Large intestine (tissue), 3 donors: ENCODE measurements at regions not wholly inside any gene's neighbourhood (a gene's known extent, or its start where the extent isn't known, plus 50 kb on each side); places are given as distances from the start of the nearest gene placed in this dataset.

Experiments
- DNase-seq, 2 donors: peaks; one replicate each; pipeline versions ENCODE4 v3.0.0 to v3.0.0-alpha.2; 2013
- H3K27ac ChIP-seq: one replicate; pipeline ENCODE4 v1.5.1; 2013; ENCODE audit warnings: low read length
- H3K27me3 ChIP-seq: 2 replicates; pipeline ENCODE4 v1.6.1; 2013; ENCODE audit warnings: low read length; ENCODE audit not compliant: control insufficient read depth, insufficient read depth
- H3K36me3 ChIP-seq: 2 replicates; pipeline ENCODE4 v1.6.1; 2013; ENCODE audit warnings: low read length; ENCODE audit not compliant: control insufficient read depth, insufficient read depth
- H3K4me1 ChIP-seq: one replicate; pipeline ENCODE4 v1.6.1; 2013; ENCODE audit warnings: low read length; ENCODE audit not compliant: control insufficient read depth, insufficient read depth
- H3K4me3 ChIP-seq: one replicate; pipeline ENCODE4 v1.5.1; 2013; ENCODE audit warnings: low read length
- H3K9me3 ChIP-seq: one replicate; pipeline ENCODE4 v1.6.1; 2013; ENCODE audit warnings: mild to moderate bottlenecking, low read depth, low read length, moderate library complexity; ENCODE audit not compliant: control insufficient read depth
- WGBS: methylation state at CpG from one replicate; pipeline ENCODE4 v1.1.5; 2013; ENCODE audit warnings: low lambda C conversion rate; ENCODE audit not compliant: insufficient coverage; 5-methylcytosine and 5-hydroxymethylcytosine counted together

GRCh38 chr21:27675306-27675705 is 708.4 kb upstream of the ADAMTS5 start:
- H3K27ac ChIP-seq: no peak overlapping the region
- WGBS: 94% methylated on average over 2 of the region's 4 CpGs
- H3K4me1 ChIP-seq: no peaks in the 10 kb centered on the region
- H3K27me3 ChIP-seq: no peaks in the 10 kb centered on the region
- no peak for DNase-seq
- H3K9me3 ChIP-seq: no peaks in the 10 kb centered on the region
- H3K36me3 ChIP-seq: no peaks in the 10 kb centered on the region
- no peak overlapping the region for H3K4me3 ChIP-seq

- 100% methylated on average over 1 of the region's 4 CpGs for WGBS
- no peaks in the 10 kb centered on the region for H3K9me3 ChIP-seq
- no peaks in the 10 kb centered on the region for H3K27me3 ChIP-seq
- no peaks in the 10 kb centered on the region for H3K4me1 ChIP-seq
- no peak for DNase-seq
- no peak overlapping the region for H3K27ac ChIP-seq
- no peak overlapping the region for H3K4me3 ChIP-seq
- no peaks in the 10 kb centered on the region for H3K36me3 ChIP-seq
Measured at GRCh38 chr21:27674041-27674615, 707.2 kb upstream of the ADAMTS5 start.

GRCh38 chr21:27673581-27673980 is 706.7 kb upstream of the ADAMTS5 start:
- no peak for DNase-seq
- Histone ChIP-seq H3K4me1 (no peaks in the 10 kb centered on the region), H3K36me3 (no peaks in the 10 kb centered on the region), H3K27ac (no peak overlapping the region), H3K27me3 (no peaks in the 10 kb centered on the region), H3K4me3 (no peak overlapping the region), H3K9me3 (no peaks in the 10 kb centered on the region)

- no CpG with 5 or more reads among the region's 1 CpG for WGBS
Measured at GRCh38 chr21:27671207-27671606, 704.3 kb upstream of the ADAMTS5 start.

GRCh38 chr21:27653481-27653880 is 686.6 kb upstream of the ADAMTS5 start:
- Histone ChIP-seq H3K4me3 (no peak overlapping the region), H3K27ac (no peak overlapping the region), H3K9me3 (no peaks in the 10 kb centered on the region), H3K27me3 (no peaks in the 10 kb centered on the region), H3K4me1 (no peaks in the 10 kb centered on the region), H3K36me3 (no peaks in the 10 kb centered on the region)
- no peak for DNase-seq
- WGBS: 100% methylated on average over 1 of the region's 2 CpGs

More at GRCh38 chr21:27671207-27671606, 704.3 kb upstream of the ADAMTS5 start:
- Histone ChIP-seq H3K9me3 (no peaks in the 10 kb centered on the region), H3K27ac (no peak overlapping the region), H3K4me3 (no peak overlapping the region), H3K27me3 (no peaks in the 10 kb centered on the region), H3K4me1 (no peaks in the 10 kb centered on the region), H3K36me3 (no peaks in the 10 kb centered on the region)
- DNase-seq: no peak

DNA sequence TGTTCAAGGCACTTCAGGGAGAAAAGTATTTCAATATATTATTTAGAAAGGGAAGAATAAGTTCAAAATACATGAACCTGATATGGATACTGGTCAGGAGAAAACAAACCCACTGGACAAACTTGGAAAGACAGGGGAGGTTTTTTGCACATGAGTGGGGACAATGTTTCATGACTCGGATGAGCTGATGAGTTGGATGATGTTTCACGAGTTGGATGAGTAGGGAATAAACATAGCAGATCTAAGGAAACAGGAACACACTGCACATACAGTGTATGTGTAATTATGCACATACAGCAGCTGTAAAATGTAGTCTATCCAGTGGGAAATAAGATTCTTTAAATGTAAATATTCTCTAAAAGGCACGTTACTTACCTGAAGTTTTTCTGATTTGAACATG is 682.9 kb upstream of the ADAMTS5 start:
- Histone ChIP-seq H3K27me3 (no peaks in the 10 kb centered on the region), H3K36me3 (no peaks in the 10 kb centered on the region), H3K27ac (no peak overlapping the region), H3K4me1 (no peaks in the 10 kb centered on the region), H3K9me3 (no peaks in the 10 kb centered on the region), H3K4me3 (no peak overlapping the region)
- WGBS: 83% methylated on average over 1 of the region's 3 CpGs
- no peak for DNase-seq

DNA sequence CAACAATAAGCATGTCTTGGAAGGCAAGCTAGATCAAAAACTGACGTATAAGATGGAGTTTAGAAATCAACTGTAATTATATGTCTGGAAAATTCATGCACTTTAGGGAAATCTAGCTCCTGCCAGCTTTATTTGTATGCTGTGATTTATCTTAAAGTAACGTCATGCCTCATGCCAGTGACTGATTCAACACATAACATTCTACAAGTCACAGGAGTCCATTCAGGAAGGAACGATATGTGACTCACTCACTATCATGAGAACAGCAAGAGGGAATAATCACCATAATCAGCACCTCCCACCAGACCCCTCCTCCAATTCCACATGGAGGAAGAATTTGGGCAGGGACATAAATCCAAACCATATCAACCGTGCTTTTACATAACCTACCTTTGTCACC is 682.4 kb upstream of the ADAMTS5 start:
- Histone ChIP-seq H3K36me3 (no peaks in the 10 kb centered on the region), H3K27me3 (no peaks in the 10 kb centered on the region), H3K27ac (no peak overlapping the region), H3K4me1 (no peaks in the 10 kb centered on the region), H3K9me3 (no peaks in the 10 kb centered on the region), H3K4me3 (no peak overlapping the region)
- DNase-seq: no peak
- WGBS: no CpG with 5 or more reads among the region's 4 CpGs

DNA sequence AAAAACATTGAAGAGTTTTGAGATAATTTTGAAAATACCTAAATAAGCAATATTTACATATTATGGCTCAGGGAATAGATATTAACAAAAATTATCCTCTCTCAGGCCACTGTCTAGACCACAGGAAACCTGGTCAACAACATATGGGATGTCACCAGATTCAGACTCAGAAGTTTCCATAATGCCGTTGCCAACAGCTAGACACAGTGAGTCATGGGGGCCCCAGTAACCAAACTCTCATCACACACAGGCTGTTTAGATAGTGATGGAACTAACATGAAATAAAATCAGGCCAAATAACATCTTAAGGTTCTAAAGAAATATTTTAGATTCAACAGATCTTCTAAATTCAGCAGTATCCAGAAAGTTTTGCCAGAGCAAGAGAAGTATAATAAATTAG is 681.7 kb upstream of the ADAMTS5 start:
- no peak overlapping the region for H3K27ac ChIP-seq
- H3K4me1 ChIP-seq: no peaks in the 10 kb centered on the region
- WGBS: no CpG with 5 or more reads among the region's 1 CpG
- no peaks in the 10 kb centered on the region for H3K9me3 ChIP-seq
- H3K4me3 ChIP-seq: no peak overlapping the region
- no peak for DNase-seq
- no peaks in the 10 kb centered on the region for H3K36me3 ChIP-seq
- H3K27me3 ChIP-seq: no peaks in the 10 kb centered on the region

- no peaks in the 10 kb centered on the region for H3K27me3 ChIP-seq
- H3K4me3 ChIP-seq: no peak overlapping the region
- H3K36me3 ChIP-seq: no peaks in the 10 kb centered on the region
- 92% methylated on average over 1 of the region's 3 CpGs for WGBS
- H3K9me3 ChIP-seq: no peaks in the 10 kb centered on the region
- no peaks in the 10 kb centered on the region for H3K4me1 ChIP-seq
- no peak overlapping the region for H3K27ac ChIP-seq
- DNase-seq: no peak
Measured at GRCh38 chr21:27647921-27648320, 681.0 kb upstream of the ADAMTS5 start.

GRCh38 chr21:27647401-27647800 is 680.5 kb upstream of the ADAMTS5 start:
- Histone ChIP-seq H3K27me3 (no peaks in the 10 kb centered on the region), H3K9me3 (no peaks in the 10 kb centered on the region), H3K4me1 (no peaks in the 10 kb centered on the region), H3K36me3 (no peaks in the 10 kb centered on the region), H3K4me3 (no peak overlapping the region), H3K27ac (no peak overlapping the region)
- 83% methylated on average over 1 of the region's 3 CpGs for WGBS
- DNase-seq: no peak

DNA sequence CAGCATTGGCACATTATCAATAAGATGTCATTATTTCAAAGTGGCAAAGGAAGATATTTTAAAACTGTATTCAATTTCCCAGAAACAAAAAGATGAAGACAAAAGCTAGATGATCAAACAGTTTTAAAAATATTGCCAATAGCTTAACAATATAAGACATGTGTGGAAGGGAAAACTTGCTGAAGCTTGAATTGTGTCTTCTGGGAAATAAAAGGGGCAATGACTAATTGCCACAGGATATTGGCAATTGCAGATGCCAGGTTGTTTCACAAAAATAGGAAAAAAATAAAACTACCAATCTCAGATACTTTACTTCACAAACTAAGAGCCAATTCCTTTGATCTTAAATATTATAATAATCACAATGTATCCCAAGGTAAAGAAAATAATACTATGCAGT is 679.8 kb upstream of the ADAMTS5 start:
- no peak for DNase-seq
- Histone ChIP-seq H3K4me1 (no peaks in the 10 kb centered on the region), H3K9me3 (no peaks in the 10 kb centered on the region), H3K36me3 (no peaks in the 10 kb centered on the region), H3K4me3 (no peak overlapping the region), H3K27ac (no peak overlapping the region), H3K27me3 (no peaks in the 10 kb centered on the region)
